Loucy (cell line): ENCODE measurements at regions not wholly inside any gene's neighbourhood (a gene's known extent, or its start where the extent isn't known, plus 50 kb on each side); places are given as distances from the start of the nearest gene placed in this dataset.

Source experiments
- CTCF ChIP-seq: fragments of 200-600 bp; sonication (generic); conservative IDR thresholded peaks from 2 replicates; pipeline ENCODE4 v1.5.1; 2014; ENCODE audit warnings: mild to moderate bottlenecking, antibody characterized with exemption, low read length
- EZH2phosphoT487 ChIP-seq: fragments of 200-600 bp; IDR thresholded peaks from 2 replicates; pipeline ENCODE4 v1.6.1; 2018; ENCODE audit warnings: antibody characterized with exemption, mild to moderate bottlenecking, moderate library complexity, borderline replicate concordance

GRCh38 chr5:8685704-8686103 lies 816.8 kb downstream of the MTRR start:
- no peak for TF ChIP-seq CTCF
- TF ChIP-seq EZH2phosphoT487: no peak
